ENCODE measurements at regions not wholly inside any gene's neighbourhood (a gene's known extent, or its start where the extent isn't known, plus 50 kb on each side); places are given as distances from the start of the nearest gene placed in this dataset.
"Not testable (repeated sequence)": the region's sequence is repeated elsewhere in the genome, so short reads cannot be mapped to it uniquely, and the experiment has no call there.

GRCh38 chr6:137810554-137811120, 56.4 kb upstream of the TNFAIP3 start:
- DNase-seq, result no peak

DNA sequence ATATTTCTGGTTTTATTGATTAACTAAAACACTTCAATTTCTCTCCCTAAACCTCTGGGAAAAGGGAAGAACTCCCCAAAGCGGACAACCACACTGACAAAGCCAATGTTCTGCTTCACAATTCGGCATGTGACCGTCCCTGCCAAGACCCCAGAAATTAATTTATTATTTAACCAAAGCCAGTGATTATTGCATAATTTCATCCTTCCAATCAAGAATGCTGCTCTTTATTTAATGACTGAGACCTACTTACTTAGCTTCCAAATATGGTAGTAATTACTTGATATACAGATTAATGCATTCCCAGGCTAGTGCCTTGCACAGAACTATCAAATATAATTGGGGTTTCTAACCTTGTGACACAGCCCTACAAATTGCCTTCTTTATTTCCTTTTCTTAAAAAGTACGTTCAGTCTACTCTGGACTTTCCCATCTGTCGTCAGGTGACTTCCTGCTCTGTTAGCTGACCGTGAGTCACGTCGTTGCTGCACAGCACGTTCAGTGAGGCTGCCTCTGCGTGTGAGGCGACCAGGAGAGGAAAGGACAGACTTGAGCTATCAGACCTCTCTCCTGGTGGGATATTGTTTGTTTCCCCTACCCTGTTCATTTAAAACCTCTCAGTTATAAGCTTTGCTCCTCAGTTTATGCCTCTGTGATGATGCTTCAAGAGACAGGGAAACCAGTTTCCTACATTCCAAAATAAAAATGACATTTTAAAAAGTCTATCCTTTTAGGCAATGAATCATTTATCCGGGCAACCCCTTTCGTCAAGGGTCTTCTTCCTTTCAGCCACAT, 55.7 kb upstream of the TNFAIP3 start:
- peak; percentile 79 for DNase-seq

DNA sequence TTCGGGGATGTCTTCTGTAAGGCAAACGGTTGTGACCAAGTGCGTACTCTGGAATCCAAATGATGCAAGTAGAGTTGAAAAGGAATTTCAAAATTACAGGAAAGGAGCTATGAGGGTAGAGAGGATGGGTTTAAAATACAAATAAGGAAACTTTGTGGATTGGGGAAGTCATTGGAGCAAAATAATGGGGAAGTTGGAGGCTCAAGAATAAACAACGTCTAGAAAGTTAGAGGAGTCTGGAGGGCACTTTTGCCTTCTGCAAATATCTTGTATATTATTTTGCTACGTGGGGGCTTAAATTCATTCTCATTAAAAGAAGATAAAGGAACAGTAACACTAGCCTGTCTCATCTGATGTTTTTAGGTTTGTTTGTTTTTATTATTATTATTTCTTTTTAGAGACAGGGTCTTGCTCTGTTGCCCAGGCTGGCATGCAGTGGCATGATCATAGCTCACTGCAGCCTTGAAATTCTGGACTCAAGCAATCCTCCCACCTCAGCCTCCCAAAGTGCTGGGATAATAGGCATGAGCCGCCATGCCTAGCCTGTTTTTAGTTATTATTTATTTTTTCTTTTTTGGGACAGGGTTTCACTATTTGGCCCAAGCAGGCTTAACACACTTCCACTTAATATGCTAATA, 55.0 kb upstream of the TNFAIP3 start:
- no peak for DNase-seq

GRCh38 chr6:137813308-137813970, 53.6 kb upstream of the TNFAIP3 start:
- no peak for DNase-seq

DNA sequence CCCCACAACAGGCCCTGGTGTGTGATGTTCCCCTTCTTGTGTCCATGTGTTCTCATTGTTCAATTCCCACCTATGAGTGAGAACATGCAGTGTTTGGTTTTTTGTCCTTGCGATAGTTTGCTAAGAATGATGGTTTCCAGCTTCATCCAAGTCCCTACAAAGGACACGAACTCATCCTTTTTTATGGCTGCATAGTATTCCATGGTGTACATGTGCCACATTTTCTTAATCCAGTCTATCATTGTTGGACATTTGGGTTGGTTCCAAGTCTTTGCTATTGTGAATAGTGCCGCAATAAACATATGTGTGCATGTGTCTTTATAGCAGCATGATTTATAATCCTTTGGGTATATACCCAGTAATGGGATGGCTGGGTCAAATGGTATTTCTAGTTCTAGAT, 53.0 kb upstream of the TNFAIP3 start:
- DNase-seq, result not testable (repeated sequence)

DNA sequence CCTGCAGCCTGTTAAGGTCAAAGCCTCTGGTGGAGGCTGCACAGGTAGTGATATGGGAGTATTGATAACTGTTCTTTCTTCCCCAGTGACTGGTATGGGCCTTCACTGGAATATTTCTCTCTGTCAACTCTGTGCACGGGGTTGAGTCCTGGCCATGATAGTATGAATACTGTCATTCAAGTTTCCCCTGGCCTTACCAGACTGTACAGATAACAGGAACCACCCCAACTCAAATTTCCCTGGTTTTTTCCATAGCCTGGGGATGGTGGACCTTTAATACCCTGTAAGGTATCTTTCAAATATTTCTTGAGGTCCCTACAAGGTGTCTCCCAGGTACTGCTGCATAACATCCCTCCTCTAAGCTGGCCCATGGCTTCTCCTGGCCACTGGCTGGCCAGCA, 51.4 kb upstream of the TNFAIP3 start:
- no peak for DNase-seq

DNA sequence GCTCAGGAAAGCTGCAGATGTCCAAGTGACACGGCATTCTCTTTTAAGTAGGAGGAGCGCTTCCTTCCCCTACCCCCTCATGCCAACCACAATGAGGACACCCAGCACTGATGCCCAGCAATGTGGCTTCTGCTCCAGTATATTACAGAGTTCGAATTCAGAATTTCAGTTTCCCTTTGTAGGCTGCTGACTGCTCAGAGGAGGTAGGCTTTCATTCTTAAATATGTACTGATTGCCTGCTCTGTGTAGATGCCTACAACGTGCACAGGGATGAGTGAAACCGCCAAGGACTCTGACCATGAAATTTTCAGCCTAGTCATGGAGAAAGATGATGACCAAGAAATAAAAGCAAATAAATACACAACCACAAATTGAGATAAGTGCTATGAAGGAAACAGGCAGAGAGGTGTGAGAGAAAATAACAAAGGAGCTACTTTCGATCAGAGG, 50.9 kb upstream of the TNFAIP3 start:
- DNase-seq, result no peak

DNA sequence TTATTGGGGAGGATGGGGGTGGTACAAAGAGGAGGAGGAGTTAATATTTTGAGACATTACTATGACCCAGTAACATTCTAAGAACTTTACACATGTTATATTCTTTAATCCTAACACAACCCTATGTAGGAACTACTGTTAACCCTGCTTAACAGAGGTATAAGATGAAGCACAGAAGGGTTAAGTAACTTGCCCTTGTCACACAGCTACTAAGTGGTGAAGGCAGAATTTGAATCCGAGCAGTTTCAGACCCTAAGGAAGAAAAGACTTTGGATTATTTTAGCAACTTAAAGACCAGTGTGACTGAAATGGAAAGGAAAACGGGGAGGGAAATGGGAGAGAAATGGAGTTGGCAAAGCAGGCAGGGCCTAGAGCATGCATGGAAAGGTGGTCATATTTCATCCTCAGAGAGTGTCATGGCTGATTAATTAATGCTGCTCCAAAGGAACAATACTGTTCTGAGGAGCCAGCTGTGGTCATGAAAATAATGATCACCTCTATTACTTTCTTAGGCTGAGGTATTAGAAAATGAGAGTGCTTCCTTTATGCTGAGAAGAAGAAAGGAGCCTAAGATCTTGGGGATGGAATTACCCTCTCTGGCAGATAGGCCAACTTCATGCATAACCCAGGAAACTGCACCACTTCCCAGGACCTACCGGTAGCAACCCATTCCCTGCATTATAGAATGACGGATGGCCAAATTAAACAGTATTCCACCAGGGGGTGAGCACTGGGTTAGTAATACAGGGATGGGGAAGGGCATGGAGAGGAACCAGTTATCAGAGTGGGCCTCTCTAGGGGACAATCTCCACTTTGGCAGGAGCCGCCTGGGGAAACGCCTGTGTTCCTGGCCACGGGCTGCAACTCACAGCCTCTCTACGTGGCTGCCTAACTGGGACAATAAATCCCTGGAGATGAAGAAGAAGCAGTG, 50.1 kb upstream of the TNFAIP3 start:
- no peak for DNase-seq

Measured in activated naive CD4-positive, alpha-beta T cell treated with anti-CD3 and anti-CD28 coated beads, Interleukin-2, amount 50 U/mL, for 16 hours (primary cell).